ENCODE measurements at regions not wholly inside any gene's neighbourhood (a gene's known extent, or its start where the extent isn't known, plus 50 kb on each side); places are given as distances from the start of the nearest gene placed in this dataset.

GRCh38 chr5:171534043-171534895, 114.8 kb downstream of the FGF18 start:
- ATAC-seq (ENCODE audit: low FRiP score) = no peak
- no peak for DNase-seq (ENCODE audit: low spot score)
- no peak for TF ChIP-seq CTCF (IDR thresholded peaks at IDR 0.05)

- DNase-seq (ENCODE audit: low spot score) (no peak), ATAC-seq (ENCODE audit: low FRiP score) (no peak)
- TF ChIP-seq CTCF (IDR thresholded peaks at IDR 0.05) = no peak
These were observed 115.7 kb downstream of the FGF18 start for GRCh38 chr5:171535162-171535561.

- no peak for TF ChIP-seq CTCF (IDR thresholded peaks at IDR 0.05)
- DNase-seq (ENCODE audit: low spot score) (no peak), ATAC-seq (ENCODE audit: low FRiP score) (no peak)
These were observed 117.8 kb downstream of the FGF18 start for GRCh38 chr5:171537070-171537849.

GRCh38 chr5:171537923-171538537, 118.6 kb downstream of the FGF18 start:
- TF ChIP-seq CTCF (IDR thresholded peaks at IDR 0.05) = no peak
- ATAC-seq (ENCODE audit: low FRiP score) (no peak), DNase-seq (ENCODE audit: low spot score) (no peak)

GRCh38 chr5:171538681-171539080, 119.2 kb downstream of the FGF18 start:
- TF ChIP-seq CTCF (IDR thresholded peaks at IDR 0.05) = no peak
- no peak for ATAC-seq (ENCODE audit: low FRiP score)
- no peak for DNase-seq (ENCODE audit: low spot score)

GRCh38 chr5:171540865-171541264, 121.4 kb downstream of the FGF18 start:
- ATAC-seq (ENCODE audit: low FRiP score) (no peak), DNase-seq (ENCODE audit: low spot score) (no peak)
- TF ChIP-seq CTCF (IDR thresholded peaks at IDR 0.05) = no peak
